NT2/D1 (cell line): ENCODE measurements at regions not wholly inside any gene's neighbourhood (a gene's known extent, or its start where the extent isn't known, plus 50 kb on each side); places are given as distances from the start of the nearest gene placed in this dataset.

Experiments used
- DNase-seq: peaks from one replicate; pipeline ENCODE4 v3.0.0-alpha.2; 2011; ENCODE audit warnings: low read depth, low spot score
- H3K27me3 ChIP-seq: 2 replicates; pipeline ENCODE4 v1.6.0; 2011; ENCODE audit warnings: mild to moderate bottlenecking; ENCODE audit not compliant: insufficient read length, insufficient read depth
- H3K36me3 ChIP-seq: 2 replicates; pipeline ENCODE4 v1.6.1; 2011; ENCODE audit warnings: mild to moderate bottlenecking, low read length, mixed read lengths; ENCODE audit not compliant: insufficient read depth, insufficient read length
- H3K4me1 ChIP-seq: 2 replicates; pipeline ENCODE4 v1.5.1; 2011; ENCODE audit not compliant: insufficient read depth, insufficient read length
- H3K4me3 ChIP-seq: 2 replicates; pipeline ENCODE4 v1.5.1; 2011; ENCODE audit warnings: low read depth; ENCODE audit not compliant: insufficient read length
- H3K9ac ChIP-seq: 2 replicates; pipeline ENCODE4 v1.6.0; 2011; ENCODE audit warnings: low read depth; ENCODE audit not compliant: insufficient read length
- H3K9me3 ChIP-seq: 2 replicates; pipeline ENCODE4 v1.5.1; 2011; ENCODE audit warnings: mild to moderate bottlenecking, low read length; ENCODE audit not compliant: insufficient read depth
- SUZ12 ChIP-seq: IDR thresholded peaks from 2 replicates; pipeline ENCODE4 v1.6.1; 2011; ENCODE audit not compliant: insufficient read length, insufficient read depth; ENCODE audit errors: extremely low read depth
- YY1 ChIP-seq: IDR thresholded peaks from 2 replicates; pipeline ENCODE4 v1.6.1; 2011; ENCODE audit not compliant: insufficient read length, insufficient read depth
- ZNF274 ChIP-seq: IDR thresholded peaks from 2 replicates; pipeline ENCODE4 v1.6.1; 2011; ENCODE audit warnings: mild to moderate bottlenecking, low read depth, low read length

GRCh38 chr3:193894121-193894863 is 241.7 kb upstream of the HES1 start:
- Histone ChIP-seq H3K9me3 (no peaks in the 10 kb centered on the region), H3K4me1 (no peaks in the 10 kb centered on the region), H3K4me3 (no peak overlapping the region), H3K9ac (no peak overlapping the region), H3K36me3 (no peaks in the 10 kb centered on the region), H3K27me3 (no peaks in the 10 kb centered on the region)
- no peak for DNase-seq
- TF ChIP-seq SUZ12 (no peak), ZNF274 (no peak), YY1 (no peak)

- H3K9ac ChIP-seq: no peak overlapping the region
- no peak overlapping the region for H3K4me3 ChIP-seq
- no peaks in the 10 kb centered on the region for H3K36me3 ChIP-seq
- peaks cover 5% of the 10 kb centered on the region; the same call in 1 of the 2 replicates for H3K9me3 ChIP-seq
- no peaks in the 10 kb centered on the region for H3K27me3 ChIP-seq
- no peak for DNase-seq
- TF ChIP-seq YY1 (no peak), SUZ12 (no peak), ZNF274 (no peak)
- no peaks in the 10 kb centered on the region for H3K4me1 ChIP-seq
Observed at GRCh38 chr3:193895409-193895808, 240.5 kb upstream of the HES1 start.

- TF ChIP-seq YY1 (no peak), ZNF274 (no peak), SUZ12 (no peak)
- H3K4me1 ChIP-seq: no peaks in the 10 kb centered on the region
- H3K4me3 ChIP-seq: no peak overlapping the region
- peaks cover 15% of the 10 kb centered on the region for H3K9me3 ChIP-seq
- no peaks in the 10 kb centered on the region for H3K36me3 ChIP-seq
- H3K27me3 ChIP-seq: no peaks in the 10 kb centered on the region
- no peak for DNase-seq
- no peak overlapping the region for H3K9ac ChIP-seq
Observed at GRCh38 chr3:193896419-193896818, 239.5 kb upstream of the HES1 start.

- peaks cover 15% of the 10 kb centered on the region for H3K9me3 ChIP-seq
- no peak overlapping the region for H3K4me3 ChIP-seq
- no peaks in the 10 kb centered on the region for H3K27me3 ChIP-seq
- no peaks in the 10 kb centered on the region for H3K4me1 ChIP-seq
- no peak for DNase-seq
- TF ChIP-seq SUZ12: no peak
- no peak for TF ChIP-seq YY1
- no peak overlapping the region for H3K9ac ChIP-seq
- H3K36me3 ChIP-seq: no peaks in the 10 kb centered on the region
Observed at GRCh38 chr3:193897288-193897687, 238.7 kb upstream of the HES1 start.

GRCh38 chr3:193897731-193898180 is 238.2 kb upstream of the HES1 start:
- H3K27me3 ChIP-seq: no peaks in the 10 kb centered on the region
- TF ChIP-seq YY1 (no peak), SUZ12 (no peak), ZNF274 (no peak)
- no peak overlapping the region for H3K9ac ChIP-seq
- no peak overlapping the region for H3K4me3 ChIP-seq
- peaks cover 15% of the 10 kb centered on the region for H3K9me3 ChIP-seq
- peaks cover 3% of the 10 kb centered on the region for H3K4me1 ChIP-seq
- DNase-seq: no peak
- no peaks in the 10 kb centered on the region for H3K36me3 ChIP-seq

GRCh38 chr3:193899001-193899400 is 236.9 kb upstream of the HES1 start:
- Histone ChIP-seq H3K36me3 (no peaks in the 10 kb centered on the region), H3K27me3 (no peaks in the 10 kb centered on the region), H3K4me3 (no peak overlapping the region), H3K9ac (no peak overlapping the region), H3K9me3 (peaks cover 15% of the 10 kb centered on the region), H3K4me1 (peaks cover 3% of the 10 kb centered on the region)
- TF ChIP-seq YY1 (no peak), SUZ12 (no peak), ZNF274 (no peak)
- no peak for DNase-seq

GRCh38 chr3:193901007-193901406 is 234.9 kb upstream of the HES1 start:
- DNase-seq: no peak
- peaks cover 15% of the 10 kb centered on the region for H3K9me3 ChIP-seq
- no peaks in the 10 kb centered on the region for H3K27me3 ChIP-seq
- H3K36me3 ChIP-seq: no peaks in the 10 kb centered on the region
- peaks cover 3% of the 10 kb centered on the region for H3K4me1 ChIP-seq
- no peak overlapping the region for H3K9ac ChIP-seq
- no peak overlapping the region for H3K4me3 ChIP-seq
- TF ChIP-seq ZNF274 (no peak), YY1 (no peak), SUZ12 (no peak)
